Ascending aorta (tissue), 2 donors: ENCODE measurements at regions not wholly inside any gene's neighbourhood (a gene's known extent, or its start where the extent isn't known, plus 50 kb on each side); places are given as distances from the start of the nearest gene placed in this dataset.

Experiments used
- DNase-seq, 2 donors: peaks; one replicate each; pipeline ENCODE4 v3.0.0-alpha.2; 2019; ENCODE audit warnings: low spot score in 2 of 2
- H3K27ac ChIP-seq, 2 donors: fragments of 200-600 bp; sonication (generic); one replicate each; pipeline ENCODE4 v1.5.1; 2016 to 2017; ENCODE audit warnings: mild to moderate bottlenecking in 1 of 2
- H3K27me3 ChIP-seq: fragments of 200-600 bp; sonication (generic); one replicate; pipeline ENCODE4 v1.5.1; 2017
- H3K36me3 ChIP-seq, 2 donors: fragments of 200-600 bp; sonication (generic); one replicate each; pipeline ENCODE4 v1.5.1; 2016
- H3K4me1 ChIP-seq, 2 donors: fragments of 200-600 bp; sonication (generic); one replicate each; pipeline ENCODE4 v1.5.1; 2016 to 2017; ENCODE audit warnings: mild to moderate bottlenecking in 1 of 2
- H3K4me3 ChIP-seq, 2 donors: fragments of 200-600 bp; sonication (generic); one replicate each; pipeline ENCODE4 v1.5.1; 2016 to 2017; ENCODE audit warnings: mild to moderate bottlenecking in 1 of 2
- H3K9me3 ChIP-seq, 2 donors: fragments of 200-600 bp; sonication (generic); one replicate each; pipeline ENCODE4 v1.5.1; 2016
- intact Hi-C: fragments of 100-400 bp; cut with DNase I; formaldehyde crosslinking; loops from one replicate; pipeline ENCODE4 v1.15.1; 2023
- TF ChIP-seq, protein P1 (sequence below), 3 experiments: fragments of 200-600 bp in 2 of 3; fragments of 450-650 bp in 1 of 3; sonication (generic) in 2 of 3; IDR thresholded peaks; one replicate each; pipeline ENCODE4 v1.5.1; 2016 to 2019; ENCODE audit warnings: antibody characterized with exemption in 3 of 3, mild to moderate bottlenecking in 1 of 3, moderate library complexity in 1 of 3

GRCh38 chr9:71329873-71330272, 208.5 kb upstream of the TRPM3 start:
- Histone ChIP-seq H3K4me1 (no peaks in the 10 kb centered on the region), H3K27me3 (no peaks in the 10 kb centered on the region), H3K36me3 (no peaks in the 10 kb centered on the region), H3K9me3 (no peaks in the 10 kb centered on the region), H3K27ac (no peak overlapping the region), H3K4me3 (no peak overlapping the region)
- TF ChIP-seq, protein P1, sequence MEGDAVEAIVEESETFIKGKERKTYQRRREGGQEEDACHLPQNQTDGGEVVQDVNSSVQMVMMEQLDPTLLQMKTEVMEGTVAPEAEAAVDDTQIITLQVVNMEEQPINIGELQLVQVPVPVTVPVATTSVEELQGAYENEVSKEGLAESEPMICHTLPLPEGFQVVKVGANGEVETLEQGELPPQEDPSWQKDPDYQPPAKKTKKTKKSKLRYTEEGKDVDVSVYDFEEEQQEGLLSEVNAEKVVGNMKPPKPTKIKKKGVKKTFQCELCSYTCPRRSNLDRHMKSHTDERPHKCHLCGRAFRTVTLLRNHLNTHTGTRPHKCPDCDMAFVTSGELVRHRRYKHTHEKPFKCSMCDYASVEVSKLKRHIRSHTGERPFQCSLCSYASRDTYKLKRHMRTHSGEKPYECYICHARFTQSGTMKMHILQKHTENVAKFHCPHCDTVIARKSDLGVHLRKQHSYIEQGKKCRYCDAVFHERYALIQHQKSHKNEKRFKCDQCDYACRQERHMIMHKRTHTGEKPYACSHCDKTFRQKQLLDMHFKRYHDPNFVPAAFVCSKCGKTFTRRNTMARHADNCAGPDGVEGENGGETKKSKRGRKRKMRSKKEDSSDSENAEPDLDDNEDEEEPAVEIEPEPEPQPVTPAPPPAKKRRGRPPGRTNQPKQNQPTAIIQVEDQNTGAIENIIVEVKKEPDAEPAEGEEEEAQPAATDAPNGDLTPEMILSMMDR (IDR thresholded peaks at IDR 0.05), result no peak
- no peak for DNase-seq
- intact Hi-C loops, result no loop called here

- DNase-seq, result no peak
- Histone ChIP-seq H3K4me1 (no peaks in the 10 kb centered on the region), H3K4me3 (no peak overlapping the region), H3K27me3 (no peaks in the 10 kb centered on the region), H3K27ac (no peak overlapping the region), H3K9me3 (no peaks in the 10 kb centered on the region), H3K36me3 (no peaks in the 10 kb centered on the region)
- intact Hi-C loops, result no loop called here
- TF ChIP-seq, protein P1 (IDR thresholded peaks at IDR 0.05), result no peak
These were observed 204.9 kb upstream of the TRPM3 start for GRCh38 chr9:71326360-71326759.

DNA sequence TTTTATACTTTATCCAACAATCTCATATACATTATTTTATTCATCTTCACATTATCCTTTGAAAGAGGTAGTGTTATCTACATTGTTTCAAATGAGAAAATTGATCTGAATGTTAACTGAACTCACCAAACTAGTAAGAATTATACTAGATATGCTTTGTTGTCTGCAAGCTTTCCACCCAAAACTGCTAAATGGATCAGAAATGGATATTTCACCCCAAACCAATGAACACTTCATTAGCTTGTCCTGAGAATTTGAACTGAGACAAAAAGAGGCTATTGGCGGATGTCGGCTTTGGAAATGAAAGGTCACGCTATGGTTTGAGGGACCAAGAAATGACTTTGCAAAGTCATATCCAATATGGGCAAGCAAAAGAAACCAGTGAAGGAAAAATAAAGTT, 201.9 kb upstream of the TRPM3 start:
- no peak for DNase-seq
- H3K27me3 ChIP-seq, result no peaks in the 10 kb centered on the region
- H3K4me3 ChIP-seq, result no peak overlapping the region
- H3K36me3 ChIP-seq, result no peaks in the 10 kb centered on the region
- intact Hi-C loops, result no loop called here
- H3K9me3 ChIP-seq, result no peaks in the 10 kb centered on the region
- H3K4me1 ChIP-seq, result no peaks in the 10 kb centered on the region
- TF ChIP-seq, protein P1 (IDR thresholded peaks at IDR 0.05), result no peak
- no peak overlapping the region for H3K27ac ChIP-seq

- Histone ChIP-seq H3K27ac (no peak overlapping the region), H3K27me3 (no peaks in the 10 kb centered on the region), H3K9me3 (no peaks in the 10 kb centered on the region), H3K4me3 (no peak overlapping the region), H3K36me3 (no peaks in the 10 kb centered on the region), H3K4me1 (no peaks in the 10 kb centered on the region)
- intact Hi-C loops, result no loop called here
- DNase-seq, result no peak
- TF ChIP-seq, protein P1 (IDR thresholded peaks at IDR 0.05), result no peak
These were observed 200.9 kb upstream of the TRPM3 start for GRCh38 chr9:71322311-71322710.

GRCh38 chr9:71308454-71308853, 187.0 kb upstream of the TRPM3 start:
- H3K27me3 ChIP-seq, result no peaks in the 10 kb centered on the region
- no peaks in the 10 kb centered on the region for H3K36me3 ChIP-seq
- TF ChIP-seq, protein P1 (IDR thresholded peaks at IDR 0.05), result no peak
- no peak overlapping the region for H3K4me3 ChIP-seq
- intact Hi-C loops, result no loop called here
- H3K9me3 ChIP-seq, result no peaks in the 10 kb centered on the region
- no peaks in the 10 kb centered on the region for H3K4me1 ChIP-seq
- H3K27ac ChIP-seq, result no peak overlapping the region
- DNase-seq, result no peak

DNA sequence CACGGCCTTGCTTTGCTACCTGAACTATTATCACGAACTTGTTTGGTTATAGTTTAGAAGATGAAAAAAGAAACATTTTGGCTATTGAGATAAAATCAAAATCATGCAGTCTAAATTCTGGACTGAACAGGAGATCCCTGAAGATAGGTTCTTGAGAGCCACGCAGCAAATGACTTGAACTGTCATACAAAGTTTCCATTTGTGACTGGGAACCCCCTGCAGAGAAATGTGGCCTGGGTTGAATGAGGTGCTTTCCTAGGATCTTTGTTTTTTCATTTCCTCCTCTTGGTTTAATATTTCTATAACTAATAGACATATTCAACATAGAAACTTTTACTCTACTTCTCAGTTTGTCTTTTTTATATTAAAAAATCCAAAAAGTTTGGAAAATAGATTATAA, 184.7 kb upstream of the TRPM3 start:
- intact Hi-C loops, result no loop called here
- H3K36me3 ChIP-seq, result no peaks in the 10 kb centered on the region
- H3K4me1 ChIP-seq, result no peaks in the 10 kb centered on the region
- no peaks in the 10 kb centered on the region for H3K27me3 ChIP-seq
- no peak overlapping the region for H3K4me3 ChIP-seq
- no peak for DNase-seq
- no peak overlapping the region for H3K27ac ChIP-seq
- TF ChIP-seq, protein P1 (IDR thresholded peaks at IDR 0.05), result no peak
- H3K9me3 ChIP-seq, result no peaks in the 10 kb centered on the region
